ENCODE measurements at regions not wholly inside any gene's neighbourhood (a gene's known extent, or its start where the extent isn't known, plus 50 kb on each side); places are given as distances from the start of the nearest gene placed in this dataset.

GRCh38 chr12:31849090-31849687 lies 110.0 kb upstream of the RESF1 start:
- TF ChIP-seq CTCF (conservative IDR thresholded peaks at IDR 0.05; ENCODE audit: low read depth, low read length), result no peak
- no peak for TF ChIP-seq EZH2phosphoT487 (IDR thresholded peaks at IDR 0.05; ENCODE audit: borderline replicate concordance, low read length)
- TF ChIP-seq EZH2 (IDR thresholded peaks at IDR 0.05; ENCODE audit: low read length, unreplicated experiment), result no peak
- peak; percentile 47 for DNase-seq
- no peak for ATAC-seq
- ChIA-PET POLR2A (ENCODE audit: unreplicated experiment) (no interaction called here), CTCF (no interaction called here)
- H3K4me3 ChIP-seq (ENCODE audit: low read length), result no peak overlapping the region
- intact Hi-C loops (cut with micrococcal nuclease), result no loop called here
- no peak overlapping the region for H3K27ac ChIP-seq (ENCODE audit: low read length)
- H3K36me3 ChIP-seq (ENCODE audit: low read depth, low read length), result no peaks in the 10 kb centered on the region
- no peaks in the 10 kb centered on the region for H3K27me3 ChIP-seq (ENCODE audit: low read length)
- BruUV-seq (replicated peaks), result no TSS peak
- H2AFZ ChIP-seq (ENCODE audit: low read length), result no peak overlapping the region
- peaks cover 24% of the 10 kb centered on the region; the same call in 1 of the 2 replicates for H3K9me3 ChIP-seq (ENCODE audit: low read length)
- no peaks in the 10 kb centered on the region for H4K20me1 ChIP-seq (ENCODE audit: low read length)
- H3F3A ChIP-seq (ENCODE audit: low read length, unreplicated experiment), result no peaks in the 10 kb centered on the region
- H3K79me2 ChIP-seq (ENCODE audit: low read length), result no peaks in the 10 kb centered on the region
- no peak overlapping the region for H3K4me2 ChIP-seq (ENCODE audit: low read length)
- H3K9ac ChIP-seq (ENCODE audit: low read length), result no peak overlapping the region
- no peaks in the 10 kb centered on the region for H3K9me2 ChIP-seq (replicated peaks; ENCODE audit: low read length)
- no peaks in the 10 kb centered on the region for H3K4me1 ChIP-seq (ENCODE audit: insufficient read depth, low read length)

- Histone ChIP-seq H3K79me2 (ENCODE audit: low read length) (no peaks in the 10 kb centered on the region), H3K9me2 (replicated peaks; ENCODE audit: low read length) (no peaks in the 10 kb centered on the region), H3K27me3 (ENCODE audit: low read length) (no peaks in the 10 kb centered on the region), H3K9me3 (ENCODE audit: low read length) (peaks cover 20% of the 10 kb centered on the region; the same call in 1 of the 2 replicates), H3F3A (ENCODE audit: low read length, unreplicated experiment) (no peaks in the 10 kb centered on the region), H2AFZ (ENCODE audit: low read length) (no peak overlapping the region), H3K36me3 (ENCODE audit: low read depth, low read length) (no peaks in the 10 kb centered on the region), H3K27ac (ENCODE audit: low read length) (no peak overlapping the region), H3K4me1 (ENCODE audit: insufficient read depth, low read length) (no peaks in the 10 kb centered on the region), H3K4me2 (ENCODE audit: low read length) (no peak overlapping the region), H3K4me3 (ENCODE audit: low read length) (no peak overlapping the region), H3K9ac (ENCODE audit: low read length) (no peak overlapping the region), H4K20me1 (ENCODE audit: low read length) (no peaks in the 10 kb centered on the region)
- POLR2A ChIA-PET (ENCODE audit: unreplicated experiment), result no interaction called here
- no TSS peak for BruUV-seq (replicated peaks)
- TF ChIP-seq EZH2 (IDR thresholded peaks at IDR 0.05; ENCODE audit: low read length, unreplicated experiment) (no peak), EZH2phosphoT487 (IDR thresholded peaks at IDR 0.05; ENCODE audit: borderline replicate concordance, low read length) (no peak), CTCF (conservative IDR thresholded peaks at IDR 0.05; ENCODE audit: low read depth, low read length) (no peak)
- no peak for DNase-seq
- intact Hi-C loops (cut with micrococcal nuclease), result no loop called here
- CTCF ChIA-PET, result no interaction called here
- no peak for ATAC-seq
These were observed 112.8 kb upstream of the RESF1 start for GRCh38 chr12:31846405-31846804.

- intact Hi-C loops (cut with micrococcal nuclease), result no loop called here
- no peak for DNase-seq
- no TSS peak for BruUV-seq (replicated peaks)
- H3K27ac ChIP-seq (ENCODE audit: low read length), result no peak overlapping the region
- no peaks in the 10 kb centered on the region for H3F3A ChIP-seq (ENCODE audit: low read length, unreplicated experiment)
- no peaks in the 10 kb centered on the region for H3K27me3 ChIP-seq (ENCODE audit: low read length)
- H3K36me3 ChIP-seq (ENCODE audit: low read depth, low read length), result no peaks in the 10 kb centered on the region
- no peak overlapping the region for H2AFZ ChIP-seq (ENCODE audit: low read length)
- no peaks in the 10 kb centered on the region for H3K4me1 ChIP-seq (ENCODE audit: insufficient read depth, low read length)
- no peak overlapping the region for H3K4me2 ChIP-seq (ENCODE audit: low read length)
- no peaks in the 10 kb centered on the region for H4K20me1 ChIP-seq (ENCODE audit: low read length)
- H3K9me3 ChIP-seq (ENCODE audit: low read length), result peaks cover 17% of the 10 kb centered on the region; the same call in 1 of the 2 replicates
- H3K9me2 ChIP-seq (replicated peaks; ENCODE audit: low read length), result no peaks in the 10 kb centered on the region
- POLR2A ChIA-PET (ENCODE audit: unreplicated experiment), result no interaction called here
- TF ChIP-seq EZH2 (IDR thresholded peaks at IDR 0.05; ENCODE audit: low read length, unreplicated experiment), result no peak
- no peak for TF ChIP-seq EZH2phosphoT487 (IDR thresholded peaks at IDR 0.05; ENCODE audit: borderline replicate concordance, low read length)
- no peak for TF ChIP-seq CTCF (conservative IDR thresholded peaks at IDR 0.05; ENCODE audit: low read depth, low read length)
- H3K4me3 ChIP-seq (ENCODE audit: low read length), result no peak overlapping the region
- ATAC-seq, result no peak
- H3K79me2 ChIP-seq (ENCODE audit: low read length), result no peaks in the 10 kb centered on the region
- no peak overlapping the region for H3K9ac ChIP-seq (ENCODE audit: low read length)
- CTCF ChIA-PET, result no interaction called here
These were observed 113.4 kb upstream of the RESF1 start for GRCh38 chr12:31845613-31846322.

Measured in PC-3 (cell line).